ENCODE measurements at regions not wholly inside any gene's neighbourhood (a gene's known extent, or its start where the extent isn't known, plus 50 kb on each side); places are given as distances from the start of the nearest gene placed in this dataset.

GRCh38 chr10:111298031-111298430 lies 221.2 kb downstream of the ADRA2A start:
- TF ChIP-seq POLR2A (IDR thresholded peaks at IDR 0.05; ENCODE audit: low read depth, low read length) (no peak), TAF1 (IDR thresholded peaks at IDR 0.05; ENCODE audit: low read depth, low read length) (no peak), POLR2AphosphoS5 (IDR thresholded peaks at IDR 0.05; ENCODE audit: low read depth, low read length) (no peak), SPI1 (IDR thresholded peaks at IDR 0.05; ENCODE audit: low read depth, low read length) (no peak), PAX5 (IDR thresholded peaks at IDR 0.05; ENCODE audit: insufficient read depth, low read length, severe bottlenecking) (no peak)

All from GM12891 (cell line).